ENCODE measurements at regions not wholly inside any gene's neighbourhood (a gene's known extent, or its start where the extent isn't known, plus 50 kb on each side); places are given as distances from the start of the nearest gene placed in this dataset.

- TF ChIP-seq ATF4 (CRISPR knock-in tag; IDR thresholded peaks at IDR 0.05) (no peak), PRMT5 (CRISPR knock-in tag; IDR thresholded peaks at IDR 0.05) (no peak), DDX20 (tag; IDR thresholded peaks at IDR 0.05; ENCODE audit: low read depth) (no peak), HMGXB4 (CRISPR knock-in tag; IDR thresholded peaks at IDR 0.05) (no peak), STAT5B (CRISPR knock-in tag; IDR thresholded peaks at IDR 0.05) (no peak), ZBTB2 (IDR thresholded peaks at IDR 0.05) (no peak), PTTG1 (tag; IDR thresholded peaks at IDR 0.05; ENCODE audit: low read depth) (no peak), HNRNPL (IDR thresholded peaks at IDR 0.05; ENCODE audit: low read depth, low read length) (no peak)
Observed at GRCh38 chr2:185227391-185227790, 511.2 kb upstream of the FSIP2 start (continued).

- H3K9ac ChIP-seq (ENCODE audit: insufficient read depth in 1 of 2, low read depth in 2 of 2, low read length in 2 of 2) = no peak overlapping the region
- H3K27me3 ChIP-seq (ENCODE audit: control insufficient read depth in 2 of 2, insufficient read depth in 2 of 2, low read length in 2 of 2) = no peaks in the 10 kb centered on the region
- H3K27ac ChIP-seq (ENCODE audit: extremely low read depth, low read depth, low read length) = no peak overlapping the region
- no peaks in the 10 kb centered on the region for H4K20me1 ChIP-seq (replicated peaks; ENCODE audit: control insufficient read depth, insufficient read depth, low read length)
- ATAC-seq (no peak), FAIRE-seq (no peak), DNase-seq (ENCODE audit: extremely low read depth in 1 of 4, low spot score in 3 of 4) (no peak)
- intact Hi-C loops (cut with micrococcal nuclease) (no loop called here), in situ Hi-C loops (cut with MboI) (no loop called here)
- WGBS (ENCODE audit: insufficient coverage, low coverage, missing lambda C conversion rate) = 0% methylated on average over 1 of the region's 1 CpG
- H3K36me3 ChIP-seq (ENCODE audit: control insufficient read depth, insufficient read depth, low read length) = no peaks in the 10 kb centered on the region
- no peaks in the 10 kb centered on the region for H3K9me3 ChIP-seq (replicated peaks; ENCODE audit: control insufficient read depth, insufficient read depth, low read depth, low read length)
- H3K79me2 ChIP-seq (ENCODE audit: control insufficient read depth, insufficient read depth, low read length) = no peaks in the 10 kb centered on the region
- no peaks in the 10 kb centered on the region for H3K4me1 ChIP-seq (replicated peaks in 1 of 2; ENCODE audit: control insufficient read depth in 2 of 2, insufficient read depth in 2 of 2, low read length in 2 of 2)
- CTCF ChIA-PET (ENCODE audit: low intra/inter-chr PET ratio) = no interaction called here
- no peaks in the 10 kb centered on the region for H3K9me1 ChIP-seq (ENCODE audit: control insufficient read depth, insufficient read depth, low read length)
- POLR2A ChIA-PET = no interaction called here
- no peak overlapping the region for H3K4me3 ChIP-seq
- no peak overlapping the region for H3K4me2 ChIP-seq (ENCODE audit: insufficient read depth, low read length)
- no TSS peak for BruUV-seq (replicated peaks)
- H2AFZ ChIP-seq (ENCODE audit: low read depth, low read length) = no peak overlapping the region
- TF ChIP-seq CREBBP (IDR thresholded peaks at IDR 0.05; ENCODE audit: low read depth, low read length) (no peak), PHF8 (IDR thresholded peaks at IDR 0.05; ENCODE audit: borderline replicate concordance, low read length) (no peak), ZBTB9 (CRISPR knock-in tag; IDR thresholded peaks at IDR 0.05) (no peak), LARP7 (IDR thresholded peaks at IDR 0.05) (no peak), ILF3 (IDR thresholded peaks at IDR 0.05; ENCODE audit: borderline replicate concordance) (no peak), MBD2 (IDR thresholded peaks at IDR 0.05; ENCODE audit: borderline replicate concordance, low read depth) (no peak), ZNF165 (CRISPR knock-in tag; IDR thresholded peaks at IDR 0.05; ENCODE audit: borderline replicate concordance) (no peak), ZNF696 (CRISPR knock-in tag; conservative IDR thresholded peaks at IDR 0.05) (no peak), ILK (tag; IDR thresholded peaks at IDR 0.05; ENCODE audit: borderline replicate concordance, low read depth) (no peak), ZC3H8 (IDR thresholded peaks at IDR 0.05) (no peak), CAMTA2 (CRISPR knock-in tag; conservative IDR thresholded peaks at IDR 0.05) (no peak), SMAD3 (CRISPR knock-in tag; conservative IDR thresholded peaks at IDR 0.05) (no peak)
Observed at GRCh38 chr2:185239491-185239890, 499.1 kb upstream of the FSIP2 start.
